IMR-90 (cell line): ENCODE measurements at regions not wholly inside any gene's neighbourhood (a gene's known extent, or its start where the extent isn't known, plus 50 kb on each side); places are given as distances from the start of the nearest gene placed in this dataset.

Experiments used
- ATAC-seq: fragments of 200-7000 bp; cut with Tn5 transposase; 2 replicates; pipeline ENCODE4 v1.9.1; 2020; ENCODE audit warnings: low read depth, mild to moderate bottlenecking, moderate library complexity
- BruUV-seq: library from RNA; stranded (reverse); fragments of 400-500 nt; replicated peaks from 2 replicates; lab custom pipeline; 2021; lab: Mats Ljungman, UMichigan
- CTCF ChIA-PET: fragments of 300-600 bp; formaldehyde crosslinking; extraction: SDS; loops from one replicate; lab custom pipeline; 2021; ENCODE audit warnings: antibody characterized with exemption; lab: Yijun Ruan, JAX
- POLR2A ChIA-PET: fragments of 300-600 bp; sonication (Branson Sonifier 250); formaldehyde crosslinking; loops from one replicate; lab custom pipeline; 2022; ENCODE audit warnings: antibody characterized with exemption; ENCODE audit not compliant: unreplicated experiment; lab: Charles Lee
- DNase-seq: peaks from one replicate; pipeline ENCODE4 v3.0.0; 2013
- H2AFZ ChIP-seq: replicated peaks from 2 replicates; pipeline ENCODE3; 2013; ENCODE audit warnings: low read length, mild to moderate bottlenecking; ENCODE audit not compliant: poor library complexity
- H2AK5ac ChIP-seq: 2 replicates; pipeline ENCODE4 v1.6.1; 2013; ENCODE audit warnings: low read depth, low read length, inconsistent platforms
- H2AK9ac ChIP-seq: replicated peaks from 2 replicates; pipeline ENCODE3; 2013; ENCODE audit warnings: mild to moderate bottlenecking, low read depth, low read length, moderate library complexity; ENCODE audit not compliant: poor library complexity
- H2BK120ac ChIP-seq: 2 replicates; pipeline ENCODE4 v1.6.1; 2013; ENCODE audit warnings: low read depth, low read length, inconsistent platforms
- H2BK15ac ChIP-seq: 3 replicates; pipeline ENCODE4 v1.6.1; 2013; ENCODE audit warnings: low read depth, low read length, inconsistent platforms
- H2BK20ac ChIP-seq: 2 replicates; pipeline ENCODE4 v1.6.1; 2013; ENCODE audit warnings: low read depth, mild to moderate bottlenecking, inconsistent platforms, low read length, moderate library complexity
- H2BK5ac ChIP-seq: 2 replicates; pipeline ENCODE4 v1.6.1; 2013; ENCODE audit warnings: mild to moderate bottlenecking, low read depth, low read length, inconsistent platforms; ENCODE audit not compliant: poor library complexity, severe bottlenecking
- H3K14ac ChIP-seq: replicated peaks from 2 replicates; pipeline ENCODE4 v1.6.1; 2013; ENCODE audit warnings: low read depth, low read length, inconsistent platforms
- H3K18ac ChIP-seq: 2 replicates; pipeline ENCODE4 v1.6.1; 2013; ENCODE audit warnings: low read depth, low read length, control low read depth
- H3K23ac ChIP-seq: 2 replicates; pipeline ENCODE4 v1.6.1; 2013; ENCODE audit warnings: low read depth, low read length, inconsistent platforms
- H3K27ac ChIP-seq: 2 replicates; pipeline ENCODE4 v1.5.1; 2013; ENCODE audit warnings: mild to moderate bottlenecking, control low read depth, low read length; ENCODE audit not compliant: insufficient read depth
- H3K27me3 ChIP-seq: 2 replicates; pipeline ENCODE4 v1.6.1; 2013; ENCODE audit warnings: low read length; ENCODE audit not compliant: control insufficient read depth, insufficient read depth
- H3K36me3 ChIP-seq: 2 replicates; pipeline ENCODE4 v1.6.1; 2013; ENCODE audit warnings: low read length, mixed read lengths; ENCODE audit not compliant: control insufficient read depth, insufficient read depth
- H3K4ac ChIP-seq: 2 replicates; pipeline ENCODE4 v1.6.1; 2013; ENCODE audit warnings: low read depth, low read length, inconsistent platforms
- H3K4me1 ChIP-seq: 2 replicates; pipeline ENCODE4 v1.6.1; 2013; ENCODE audit warnings: low read length, mixed read lengths; ENCODE audit not compliant: control insufficient read depth, insufficient read depth
- H3K4me2 ChIP-seq: 2 replicates; pipeline ENCODE4 v1.6.1; 2013; ENCODE audit warnings: low read depth, mild to moderate bottlenecking, control low read depth, low read length, moderate library complexity
- H3K4me3 ChIP-seq: 2 replicates; pipeline ENCODE4 v1.5.1; 2013; ENCODE audit warnings: low read depth, mild to moderate bottlenecking, control low read depth, low read length, moderate library complexity; ENCODE audit not compliant: insufficient read depth
- H3K56ac ChIP-seq: 2 replicates; pipeline ENCODE4 v1.6.1; 2013; ENCODE audit warnings: low read length, inconsistent platforms; ENCODE audit not compliant: insufficient read depth; ENCODE audit errors: extremely low read depth
- H3K79me1 ChIP-seq, 2 experiments: 2 replicates each; pipeline ENCODE4 v1.6.1; 2013; ENCODE audit warnings: low read length in 2 of 2, inconsistent platforms in 1 of 2, low read depth in 1 of 2
- H3K9ac ChIP-seq: 2 replicates; pipeline ENCODE4 v1.6.1; 2013; ENCODE audit warnings: low read depth, low read length, control low read depth
- H3K9me1 ChIP-seq: 2 replicates; pipeline ENCODE4 v1.6.1; 2013; ENCODE audit warnings: low read length, inconsistent platforms; ENCODE audit not compliant: insufficient read depth
- H3K9me3 ChIP-seq: 2 replicates; pipeline ENCODE4 v1.6.1; 2013; ENCODE audit warnings: low read length; ENCODE audit not compliant: control insufficient read depth, insufficient read depth
- H4K20me1 ChIP-seq: 2 replicates; pipeline ENCODE4 v1.6.1; 2013; ENCODE audit warnings: low read length, inconsistent platforms; ENCODE audit not compliant: insufficient read depth
- H4K5ac ChIP-seq: 2 replicates; pipeline ENCODE4 v1.6.1; 2013; ENCODE audit warnings: mild to moderate bottlenecking, low read depth, low read length, control low read depth
- H4K8ac ChIP-seq, 2 experiments: 2 replicates each; pipeline ENCODE4 v1.6.1; 2013; ENCODE audit warnings: low read depth in 2 of 2, low read length in 2 of 2, control low read depth in 1 of 2, inconsistent platforms in 1 of 2
- H4K91ac ChIP-seq: 2 replicates; pipeline ENCODE4 v1.6.1; 2013; ENCODE audit warnings: low read depth, low read length, inconsistent platforms; ENCODE audit not compliant: insufficient read depth
- BHLHE40 ChIP-seq: fragments of 150-350 bp; IDR thresholded peaks from 2 replicates; pipeline ENCODE4 v1.6.1; 2016; ENCODE audit warnings: mild to moderate bottlenecking, low read depth, low read length
- CEBPB ChIP-seq: IDR thresholded peaks from 2 replicates; pipeline ENCODE4 v1.6.1; 2012; ENCODE audit warnings: low read depth, low read length, improper control_type of control experiment
- MAFK ChIP-seq: IDR thresholded peaks from 2 replicates; pipeline ENCODE4 v1.6.1; 2012; ENCODE audit warnings: low read depth, low read length, improper control_type of control experiment
- NFE2L2 ChIP-seq: fragments of 150-350 bp; IDR thresholded peaks from 2 replicates; pipeline ENCODE4 v1.6.1; 2016; ENCODE audit warnings: low read depth, mild to moderate bottlenecking, low read length
- POLR2A ChIP-seq: IDR thresholded peaks from 2 replicates; pipeline ENCODE4 v1.6.1; 2012; ENCODE audit warnings: mild to moderate bottlenecking, low read depth, low read length
- RAD21 ChIP-seq: IDR thresholded peaks from 2 replicates; pipeline ENCODE4 v1.6.1; 2012; ENCODE audit warnings: low read length, improper control_type of control experiment
- RFX5 ChIP-seq: IDR thresholded peaks from 2 replicates; pipeline ENCODE4 v1.8.0; 2012; ENCODE audit warnings: low read depth, mild to moderate bottlenecking, low read length, moderate library complexity
- SMC3 ChIP-seq: fragments of 150-350 bp; IDR thresholded peaks from 2 replicates; pipeline ENCODE4 v1.6.1; 2016; ENCODE audit warnings: low read depth, mild to moderate bottlenecking, antibody characterized with exemption, low read length, moderate library complexity
- WGBS, 2 experiments: methylation state at CpG; one replicate each; pipeline versions ENCODE4 v1.1.5 to v1.1.7; 2013; ENCODE audit warnings: missing lambda C conversion rate in 2 of 2; ENCODE audit not compliant: insufficient read length in 1 of 2; ENCODE audit errors: extremely low coverage in 2 of 2; 5-methylcytosine and 5-hydroxymethylcytosine counted together
- dilution Hi-C: fragments of 300-500 bp; cut with HindIII; formaldehyde crosslinking; loops from one replicate; pipeline ENCODE4 v1.14.3; 2018; ENCODE audit warnings: low sequenced_read_pairs; ENCODE audit not compliant: unreplicated experiment
- in situ Hi-C: fragments of 300-500 bp; cut with MboI; formaldehyde crosslinking; loops from 3 replicates; pipeline ENCODE4 v1.14.3; 2019; ENCODE audit warnings: low sequenced_read_pairs, inconsistent platforms, mixed read lengths
- intact Hi-C: fragments of 100-400 bp; cut with micrococcal nuclease; formaldehyde crosslinking; loops from 2 replicates; pipeline ENCODE4 v1.10.0; 2022
- TF ChIP-seq, protein P1 (sequence below): fragments of 150-350 bp; IDR thresholded peaks from 2 replicates; pipeline ENCODE4 v1.6.1; 2017; ENCODE audit warnings: mild to moderate bottlenecking, antibody characterized with exemption, low read length, low read depth

DNA sequence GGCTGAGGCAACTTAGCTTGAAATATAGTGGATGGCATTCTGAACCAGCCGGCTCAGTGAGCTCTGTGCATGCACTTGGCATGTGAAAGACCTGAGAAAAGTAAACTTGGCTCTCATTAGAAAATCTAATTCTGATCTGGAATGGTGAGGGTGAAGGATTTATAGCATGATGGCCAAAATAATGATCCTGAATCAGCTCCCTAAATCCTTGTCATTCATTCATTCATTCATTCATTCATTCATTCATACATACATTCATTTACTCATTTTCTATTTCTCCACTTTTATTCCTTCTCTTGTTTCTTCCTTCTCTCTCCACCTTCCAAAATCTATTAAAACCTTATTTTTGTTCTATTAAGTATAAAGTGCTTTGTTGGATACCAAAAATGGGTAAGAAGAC, 681.1 kb downstream of the DHX35 start:
- H3K27ac ChIP-seq = no peak overlapping the region
- no peak overlapping the region for H2BK15ac ChIP-seq
- no peaks in the 10 kb centered on the region for H3K36me3 ChIP-seq
- H3K4me3 ChIP-seq = no peak overlapping the region
- no peak overlapping the region for H2AK9ac ChIP-seq
- no peak overlapping the region for H3K14ac ChIP-seq
- H3K4me2 ChIP-seq = no peak overlapping the region
- WGBS, 2 experiments = 40% methylated on average over 1 of the region's 1 CpG; no CpG with 5 or more reads in 1 of the 2 experiments
- ATAC-seq (no peak), DNase-seq (no peak)
- H3K4ac ChIP-seq = no peak overlapping the region
- H3K9me3 ChIP-seq = no peaks in the 10 kb centered on the region
- H3K4me1 ChIP-seq = no peaks in the 10 kb centered on the region
- H4K8ac ChIP-seq = no peak overlapping the region
- H4K91ac ChIP-seq = no peak overlapping the region
- H2AK5ac ChIP-seq = no peak overlapping the region
- no TSS peak for BruUV-seq
- H3K27me3 ChIP-seq = no peaks in the 10 kb centered on the region
- H2BK20ac ChIP-seq = no peak overlapping the region
- in situ Hi-C loops = no loop called here
- H4K5ac ChIP-seq = no peak overlapping the region
- no peak overlapping the region for H2AFZ ChIP-seq
- ChIA-PET CTCF (no interaction called here), POLR2A (no interaction called here)
- no peaks in the 10 kb centered on the region for H4K20me1 ChIP-seq
- TF ChIP-seq SMC3 (no peak), RAD21 (no peak), CEBPB (no peak), BHLHE40 (no peak), MAFK (no peak), NFE2L2 (no peak), POLR2A (no peak), RFX5 (no peak)
- TF ChIP-seq, protein P1, sequence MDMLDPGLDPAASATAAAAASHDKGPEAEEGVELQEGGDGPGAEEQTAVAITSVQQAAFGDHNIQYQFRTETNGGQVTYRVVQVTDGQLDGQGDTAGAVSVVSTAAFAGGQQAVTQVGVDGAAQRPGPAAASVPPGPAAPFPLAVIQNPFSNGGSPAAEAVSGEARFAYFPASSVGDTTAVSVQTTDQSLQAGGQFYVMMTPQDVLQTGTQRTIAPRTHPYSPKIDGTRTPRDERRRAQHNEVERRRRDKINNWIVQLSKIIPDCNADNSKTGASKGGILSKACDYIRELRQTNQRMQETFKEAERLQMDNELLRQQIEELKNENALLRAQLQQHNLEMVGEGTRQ = no peak
- no peak overlapping the region for H2BK120ac ChIP-seq
- H3K18ac ChIP-seq = no peak overlapping the region
- H3K23ac ChIP-seq = no peak overlapping the region
- no peak overlapping the region for H3K9ac ChIP-seq
- H3K56ac ChIP-seq = no peak overlapping the region
- no peaks in the 10 kb centered on the region for H3K79me1 ChIP-seq
- dilution Hi-C loops = no loop called here
- no peak overlapping the region for H2BK5ac ChIP-seq
- intact Hi-C loops = no loop called here
- H3K9me1 ChIP-seq = no peaks in the 10 kb centered on the region
